Omental fat pad (tissue), 3 donors: ENCODE measurements at regions not wholly inside any gene's neighbourhood (a gene's known extent, or its start where the extent isn't known, plus 50 kb on each side); places are given as distances from the start of the nearest gene placed in this dataset.

Experiments used
- ATAC-seq: fragments of 150-250 bp; one replicate; pipeline ENCODE4 v1.9.1; 2016; ENCODE audit warnings: mild to moderate bottlenecking, moderate library complexity; ENCODE audit not compliant: low FRiP score
- DNase-seq: peaks from one replicate; pipeline ENCODE4 v3.0.0-alpha.2; 2019; ENCODE audit warnings: low spot score
- TF ChIP-seq, protein P1 (sequence below), 3 donors: fragments of 450-650 bp; IDR thresholded peaks; one replicate each; pipeline ENCODE4 v1.5.1; 2016 to 2017; ENCODE audit warnings: antibody characterized with exemption in 3 of 3, mild to moderate bottlenecking in 3 of 3, moderate library complexity in 2 of 3

DNA sequence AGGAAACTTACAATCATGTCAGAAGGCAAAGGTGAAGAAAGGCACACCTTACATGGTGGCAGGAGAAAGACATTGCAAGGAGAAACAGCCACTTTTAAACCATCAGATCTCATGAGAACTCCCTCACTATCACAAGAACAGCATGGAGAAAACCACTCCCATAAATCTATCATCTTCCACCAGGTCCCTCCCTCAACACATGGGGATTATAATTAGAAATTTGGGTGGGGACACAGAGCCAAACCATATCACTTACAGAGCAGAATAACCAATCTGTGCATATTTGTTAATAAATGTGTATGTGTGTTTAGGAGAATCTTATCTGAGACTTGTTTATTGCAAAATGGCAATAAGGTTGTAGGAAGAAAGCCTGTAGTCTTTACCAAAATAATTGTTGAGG, 205.2 kb upstream of the ANO3 start:
- TF ChIP-seq, protein P1, sequence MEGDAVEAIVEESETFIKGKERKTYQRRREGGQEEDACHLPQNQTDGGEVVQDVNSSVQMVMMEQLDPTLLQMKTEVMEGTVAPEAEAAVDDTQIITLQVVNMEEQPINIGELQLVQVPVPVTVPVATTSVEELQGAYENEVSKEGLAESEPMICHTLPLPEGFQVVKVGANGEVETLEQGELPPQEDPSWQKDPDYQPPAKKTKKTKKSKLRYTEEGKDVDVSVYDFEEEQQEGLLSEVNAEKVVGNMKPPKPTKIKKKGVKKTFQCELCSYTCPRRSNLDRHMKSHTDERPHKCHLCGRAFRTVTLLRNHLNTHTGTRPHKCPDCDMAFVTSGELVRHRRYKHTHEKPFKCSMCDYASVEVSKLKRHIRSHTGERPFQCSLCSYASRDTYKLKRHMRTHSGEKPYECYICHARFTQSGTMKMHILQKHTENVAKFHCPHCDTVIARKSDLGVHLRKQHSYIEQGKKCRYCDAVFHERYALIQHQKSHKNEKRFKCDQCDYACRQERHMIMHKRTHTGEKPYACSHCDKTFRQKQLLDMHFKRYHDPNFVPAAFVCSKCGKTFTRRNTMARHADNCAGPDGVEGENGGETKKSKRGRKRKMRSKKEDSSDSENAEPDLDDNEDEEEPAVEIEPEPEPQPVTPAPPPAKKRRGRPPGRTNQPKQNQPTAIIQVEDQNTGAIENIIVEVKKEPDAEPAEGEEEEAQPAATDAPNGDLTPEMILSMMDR (IDR thresholded peaks at IDR 0.05) = no peak
- DNase-seq = no peak
- ATAC-seq = no peak

DNA sequence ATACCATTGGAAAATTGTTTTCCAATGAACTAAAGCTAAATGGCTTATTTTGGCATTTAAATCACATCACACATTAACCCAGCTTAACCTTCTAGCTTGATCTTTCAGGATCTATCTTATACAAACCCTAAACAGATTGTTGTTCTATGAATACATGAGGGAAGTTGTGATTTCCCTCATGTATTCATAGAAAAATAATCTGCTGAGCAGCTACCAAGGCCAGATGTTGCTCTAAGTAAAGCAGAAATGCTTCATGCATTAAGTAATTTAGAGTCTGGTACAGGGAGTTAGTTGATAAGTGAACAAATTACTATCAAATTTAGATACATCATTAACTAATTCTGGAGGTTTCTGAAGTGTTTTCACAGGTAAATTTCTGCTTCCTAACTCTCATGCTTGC, 204.6 kb upstream of the ANO3 start:
- ATAC-seq (no peak), DNase-seq (no peak)
- TF ChIP-seq, protein P1 (IDR thresholded peaks at IDR 0.05) = no peak

DNA sequence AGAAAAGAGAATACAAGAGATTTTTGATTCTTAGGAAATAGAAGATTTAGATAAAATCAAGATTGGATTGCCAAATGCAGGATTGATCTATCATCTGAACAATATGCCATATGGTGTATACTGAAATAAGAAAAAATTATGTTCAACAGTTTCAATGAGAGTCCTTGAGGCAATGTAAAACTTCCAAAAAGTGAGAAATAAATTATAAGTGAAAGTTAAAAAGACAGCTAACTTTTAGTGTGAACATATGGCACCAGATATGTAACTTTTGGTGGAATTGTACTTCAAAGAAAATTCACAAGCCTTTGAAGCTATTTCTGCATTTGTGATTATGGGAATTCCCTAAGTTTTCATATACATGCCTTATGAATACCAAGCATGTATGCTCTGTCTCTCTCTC, 200.5 kb upstream of the ANO3 start:
- DNase-seq (no peak), ATAC-seq (no peak)
- TF ChIP-seq, protein P1 (IDR thresholded peaks at IDR 0.05) = no peak

DNA sequence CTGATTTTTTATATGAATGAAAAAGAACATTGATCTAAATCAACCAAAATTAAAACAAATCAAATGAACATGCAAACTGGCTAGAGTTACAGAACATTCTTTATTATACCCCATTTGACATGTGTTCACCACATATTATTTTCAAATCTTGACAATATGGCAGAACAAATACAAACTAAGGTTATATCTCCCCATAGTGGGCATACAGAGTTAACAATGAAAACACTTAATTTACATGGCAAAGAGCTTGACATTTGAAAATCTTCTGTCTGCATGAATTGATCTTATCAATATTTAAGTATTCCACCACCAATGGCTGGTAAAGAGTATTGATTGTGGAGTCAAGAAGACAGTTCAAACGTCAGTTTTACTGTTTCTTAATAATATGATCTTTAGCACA, 197.9 kb upstream of the ANO3 start:
- ATAC-seq = no peak
- TF ChIP-seq, protein P1 (IDR thresholded peaks at IDR 0.05) = no peak
- no peak for DNase-seq

DNA sequence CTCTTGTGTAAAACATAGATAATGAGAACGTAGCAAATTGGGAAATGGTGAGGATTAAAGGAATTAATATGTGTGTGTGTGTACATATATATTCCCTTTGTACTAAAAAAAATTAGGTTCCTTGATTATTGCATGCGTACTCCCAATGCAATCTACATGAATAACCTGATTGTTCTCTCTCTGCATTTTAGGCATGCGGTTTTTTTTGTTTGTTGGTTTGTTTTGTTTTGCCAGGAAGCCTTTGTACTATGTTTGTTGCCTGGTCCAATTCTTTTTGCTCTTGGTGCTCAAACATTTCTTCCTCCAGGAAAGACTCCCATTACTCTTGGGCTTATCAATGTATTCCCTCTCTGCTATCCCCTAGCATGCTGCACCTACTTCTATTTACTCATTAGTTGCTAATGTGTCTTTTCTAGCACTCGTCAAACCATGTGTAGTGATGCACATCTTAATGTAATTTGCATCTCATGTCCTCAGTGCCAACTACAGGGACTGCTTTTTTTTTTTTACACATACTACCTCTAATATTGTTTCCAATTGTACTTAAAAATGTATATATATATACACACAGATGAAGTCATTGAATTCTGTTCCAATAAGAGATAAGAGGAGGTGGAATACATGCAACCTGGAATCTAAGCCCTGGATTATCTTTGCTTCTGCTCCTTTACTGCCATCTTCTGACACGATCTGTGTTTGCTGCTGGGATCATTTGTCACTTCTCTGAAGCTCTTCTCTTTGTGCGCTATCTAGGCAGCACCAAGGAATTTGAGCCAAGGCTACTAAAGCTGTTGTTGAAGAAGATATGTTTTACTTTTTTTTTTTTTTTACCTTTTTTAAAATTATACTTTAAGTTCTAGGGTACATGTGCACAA, 197.2 kb upstream of the ANO3 start:
- TF ChIP-seq, protein P1 (IDR thresholded peaks at IDR 0.05) = no peak
- ATAC-seq = no peak

DNA sequence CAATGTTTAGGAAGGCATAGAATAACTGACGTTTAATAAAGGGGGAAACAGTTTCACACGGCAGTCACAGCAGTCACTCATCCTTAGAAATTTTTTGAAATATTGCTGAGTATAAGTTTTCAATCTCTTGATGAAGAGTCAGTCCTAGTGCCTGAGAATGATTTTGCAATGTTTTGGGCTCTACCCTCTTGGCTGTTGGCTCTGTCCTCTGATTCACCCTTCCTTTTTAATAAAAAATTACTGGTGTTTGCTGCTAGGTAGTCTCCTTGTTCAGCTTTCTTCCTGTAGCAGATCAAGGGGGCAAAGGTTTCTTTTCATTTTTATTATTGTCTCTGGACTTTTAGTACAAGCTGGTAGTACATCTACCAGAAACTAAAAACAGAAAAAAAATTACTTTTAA, 194.3 kb upstream of the ANO3 start:
- DNase-seq (no peak), ATAC-seq (no peak)
- TF ChIP-seq, protein P1 (IDR thresholded peaks at IDR 0.05) = no peak

More for the DNA sequence above, 197.2 kb upstream of the ANO3 start:
- DNase-seq = no peak

DNA sequence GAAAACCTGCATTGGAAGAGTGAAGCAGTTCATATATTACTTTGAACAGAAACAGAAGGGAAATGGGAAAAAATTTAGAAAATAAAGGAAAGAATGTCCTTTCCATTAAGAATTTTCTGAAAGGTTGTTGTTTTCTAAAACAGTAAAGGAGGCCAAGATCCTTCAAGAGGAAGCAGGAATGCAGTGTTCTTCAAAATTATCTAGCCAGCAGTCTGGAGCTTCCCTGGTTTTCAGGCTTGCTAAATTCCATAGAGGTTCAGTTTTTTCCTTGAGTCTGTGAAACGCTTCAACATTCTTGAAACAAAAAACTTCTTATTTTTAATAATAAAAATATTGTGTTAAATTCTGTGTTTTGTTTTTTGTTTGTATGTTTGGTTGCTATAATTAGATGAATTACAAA, 189.0 kb upstream of the ANO3 start:
- no peak for ATAC-seq
- TF ChIP-seq, protein P1 (IDR thresholded peaks at IDR 0.05) = no peak

More for the DNA sequence above, 189.0 kb upstream of the ANO3 start:
- no peak for DNase-seq
